Endothelial cell of umbilical vein (primary cell): ENCODE measurements at regions not wholly inside any gene's neighbourhood (a gene's known extent, or its start where the extent isn't known, plus 50 kb on each side); places are given as distances from the start of the nearest gene placed in this dataset.

Experiments
- BruUV-seq: library from RNA; stranded (reverse); fragments of 400-500 nt; replicated peaks from 2 replicates; lab custom pipeline; 2021; lab: Mats Ljungman, UMichigan
- CTCF ChIA-PET: fragments of 300-600, 350-600 bp; sonication (Branson Sonifier 250); formaldehyde crosslinking; loops from one replicate; lab custom pipeline; 2021; ENCODE audit warnings: antibody characterized with exemption, inconsistent platforms; lab: Charles Lee
- POLR2A ChIA-PET: fragments of 300-600, 350-600 bp; sonication (Branson Sonifier 250); formaldehyde crosslinking; loops from one replicate; lab custom pipeline; 2021; ENCODE audit warnings: antibody characterized with exemption, inconsistent platforms; lab: Charles Lee
- DNase-seq: peaks from one replicate; pipeline ENCODE4 v3.0.0-alpha.2; 2011; ENCODE audit warnings: low read depth, low spot score
- FAIRE-seq: peaks from 2 replicates; lab custom pipeline; 2011; peaks lifted over from hg19 to GRCh38; lab: Jason Lieb, UNC
- H2AFZ ChIP-seq: 2 replicates; pipeline ENCODE4 v1.6.0; 2012; ENCODE audit warnings: low read depth, low read length, control low read depth, inconsistent platforms
- H3K27ac ChIP-seq: 2 replicates; pipeline ENCODE4 v1.5.1; 2011; ENCODE audit warnings: low read depth, mild to moderate bottlenecking, control low read depth, low read length, moderate library complexity; ENCODE audit not compliant: insufficient read depth
- H3K27me3 ChIP-seq, 2 experiments: 2 replicates each; pipeline versions ENCODE4 v1.6.0 to v1.6.1; 2011; ENCODE audit warnings: low read length in 2 of 2, mixed read lengths in 1 of 2; ENCODE audit not compliant: control insufficient read depth in 2 of 2, insufficient read depth in 2 of 2
- H3K36me3 ChIP-seq, 2 experiments: 2 replicates in 1 of 2; 3 replicates in 1 of 2; pipeline ENCODE4 v1.5.1; 2011; ENCODE audit warnings: low read length in 2 of 2, mild to moderate bottlenecking in 1 of 2, moderate library complexity in 1 of 2; ENCODE audit not compliant: control insufficient read depth in 2 of 2, insufficient read depth in 2 of 2; ENCODE audit errors: extremely low read depth in 1 of 2
- H3K4me1 ChIP-seq: 3 replicates; pipeline ENCODE4 v1.5.1; 2011; ENCODE audit warnings: mild to moderate bottlenecking, low read length; ENCODE audit not compliant: control insufficient read depth, insufficient read depth; ENCODE audit errors: extremely low read depth
- H3K4me2 ChIP-seq: 2 replicates; pipeline ENCODE4 v1.6.1; 2011; ENCODE audit warnings: low read length, control low read depth, mixed read lengths; ENCODE audit not compliant: insufficient read depth
- H3K4me3 ChIP-seq, 3 experiments: fragments of 200-600 bp in 1 of 3; sonication (generic), shearing (Covaris generic) in 1 of 3; replicated peaks in 1 of 3; 2 replicates each; pipeline ENCODE4 v1.5.1; 2011 to 2016; ENCODE audit warnings: control low read depth in 3 of 3, low read length in 3 of 3, mild to moderate bottlenecking in 2 of 3, inconsistent platforms in 1 of 3, low read depth in 1 of 3, moderate library complexity in 1 of 3; ENCODE audit not compliant: insufficient read depth in 1 of 3
- H3K79me2 ChIP-seq: 2 replicates; pipeline ENCODE4 v1.6.0; 2012; ENCODE audit warnings: low read length, inconsistent platforms; ENCODE audit not compliant: control insufficient read depth, insufficient read depth
- H3K9ac ChIP-seq: replicated peaks from 2 replicates; pipeline ENCODE3; 2011; ENCODE audit warnings: low read length, control low read depth; ENCODE audit not compliant: insufficient read depth; ENCODE audit errors: extremely low read depth
- H3K9me1 ChIP-seq: replicated peaks from 3 replicates; pipeline ENCODE4 v1.6.0; 2011; ENCODE audit warnings: mild to moderate bottlenecking, low read length; ENCODE audit not compliant: control insufficient read depth, insufficient read depth; ENCODE audit errors: extremely low read depth
- H3K9me3 ChIP-seq: replicated peaks from 2 replicates; pipeline ENCODE4 v1.5.1; 2012; ENCODE audit warnings: low read length, inconsistent platforms; ENCODE audit not compliant: control insufficient read depth, insufficient read depth
- H4K20me1 ChIP-seq: replicated peaks from 2 replicates; pipeline ENCODE3; 2011; ENCODE audit warnings: mild to moderate bottlenecking, low read length; ENCODE audit not compliant: control insufficient read depth, insufficient read depth; ENCODE audit errors: extremely low read depth
- CTCF ChIP-seq, 2 donors: IDR thresholded peaks; 1 replicate in 1 of 2; 2 replicates in 1 of 2; pipeline ENCODE4 v1.5.1; 2011; ENCODE audit warnings: low read length in 2 of 2, mild to moderate bottlenecking in 2 of 2, moderate library complexity in 2 of 2, control low read depth in 1 of 2, inconsistent platforms in 1 of 2, low read depth in 1 of 2; ENCODE audit not compliant: insufficient read depth in 1 of 2; ENCODE audit errors: extremely low read depth in 1 of 2
- EZH2 ChIP-seq: IDR thresholded peaks from 2 replicates; pipeline ENCODE4 v1.6.1; 2012; ENCODE audit warnings: borderline replicate concordance, low read depth, mild to moderate bottlenecking, moderate library complexity, low read length, inconsistent platforms; ENCODE audit not compliant: severe bottlenecking
- FOS ChIP-seq: IDR thresholded peaks from 2 replicates; pipeline ENCODE4 v1.6.1; 2011; ENCODE audit warnings: mild to moderate bottlenecking, low read length, moderate library complexity, borderline replicate concordance; ENCODE audit not compliant: insufficient read depth
- GATA2 ChIP-seq: IDR thresholded peaks from 2 replicates; pipeline ENCODE4 v1.7.0; 2011; ENCODE audit warnings: low read depth, mild to moderate bottlenecking, moderate library complexity, mixed read lengths, low read length; ENCODE audit not compliant: insufficient read length, insufficient read depth
- JUN ChIP-seq: IDR thresholded peaks from 2 replicates; pipeline ENCODE4 v1.6.1; 2011; ENCODE audit warnings: borderline replicate concordance, low read depth; ENCODE audit not compliant: insufficient read length, insufficient read depth
- MAX ChIP-seq: IDR thresholded peaks from 2 replicates; pipeline ENCODE4 v1.6.1; 2011; ENCODE audit not compliant: insufficient read depth, insufficient read length
- MYC ChIP-seq: IDR thresholded peaks from one replicate; pipeline ENCODE4 v1.6.1; 2011; ENCODE audit warnings: mild to moderate bottlenecking, low read depth, low read length
- POLR2A ChIP-seq: IDR thresholded peaks from 2 replicates; pipeline ENCODE4 v1.6.1; 2012; ENCODE audit warnings: low read depth, mild to moderate bottlenecking, control low read depth, low read length
- POLR2AphosphoS5 ChIP-seq: IDR thresholded peaks from 2 replicates; pipeline ENCODE4 v1.6.1; 2012; ENCODE audit warnings: low read depth, mild to moderate bottlenecking, control low read depth, low read length, moderate library complexity; ENCODE audit not compliant: insufficient read depth
- dilution Hi-C: fragments of 300-500 bp; cut with MboI; formaldehyde crosslinking; loops from one replicate; pipeline ENCODE4 v1.15.0; 2019; ENCODE audit warnings: low sequenced_read_pairs; ENCODE audit not compliant: extremely low pct_ligation_motif_present
- intact Hi-C: fragments of 100-400 bp; cut with micrococcal nuclease; formaldehyde crosslinking; loops from one replicate; pipeline ENCODE4 v1.10.0; 2022

GRCh38 chr6:95830859-95831557, 184.8 kb upstream of the FUT9 start:
- H3K4me1 ChIP-seq: no peaks in the 10 kb centered on the region
- peaks cover 6% of the 10 kb centered on the region for H3K9me3 ChIP-seq
- no peak overlapping the region for H3K4me3 ChIP-seq
- H3K9me1 ChIP-seq: no peaks in the 10 kb centered on the region
- ChIA-PET POLR2A (no interaction called here), CTCF (no interaction called here)
- no peak overlapping the region for H3K27ac ChIP-seq
- FAIRE-seq: no peak
- no peak overlapping the region for H2AFZ ChIP-seq
- H4K20me1 ChIP-seq: no peaks in the 10 kb centered on the region
- no peaks in the 10 kb centered on the region for H3K36me3 ChIP-seq
- H3K27me3 ChIP-seq: no peaks in the 10 kb centered on the region
- H3K9ac ChIP-seq: no peak overlapping the region
- no peaks in the 10 kb centered on the region for H3K79me2 ChIP-seq
- BruUV-seq: no TSS peak
- TF ChIP-seq POLR2A (no peak), EZH2 (no peak), POLR2AphosphoS5 (no peak), MYC (no peak), CTCF (IDR thresholded peaks at IDR 0.05; ENCODE audit: extremely low read depth in 1 of 2, insufficient read depth in 1 of 2, low read depth in 1 of 2, low read length in 2 of 2) (no peak), FOS (no peak), JUN (no peak), GATA2 (no peak), MAX (no peak)
- H3K4me2 ChIP-seq: no peak overlapping the region
- no peak for DNase-seq
- intact Hi-C loops (no loop called here), dilution Hi-C loops (no loop called here)
